Stimulated activated CD8-positive, alpha-beta memory T cell treated with anti-CD3 and anti-CD28 coated beads, Interleukin-4, amount 100 ng/mL, for 4 hours (primary cell): ENCODE measurements at regions not wholly inside any gene's neighbourhood (a gene's known extent, or its start where the extent isn't known, plus 50 kb on each side); places are given as distances from the start of the nearest gene placed in this dataset.

Experiments
- DNase-seq, 2 donors: peaks; one replicate each; pipeline ENCODE4 v3.0.0-alpha.2; 2020; ENCODE audit warnings: low read depth in 2 of 2, low spot score in 1 of 2

- no peak for DNase-seq
These were observed 389.6 kb upstream of the IGFBP7 start for GRCh38 chr4:57499786-57500185.

GRCh38 chr4:57498251-57498650 lies 388.1 kb upstream of the IGFBP7 start:
- DNase-seq = no peak

GRCh38 chr4:57496697-57497471 lies 386.7 kb upstream of the IGFBP7 start:
- no peak for DNase-seq

GRCh38 chr4:57494821-57495220 lies 384.6 kb upstream of the IGFBP7 start:
- DNase-seq = no peak

- DNase-seq = no peak
These were observed 382.2 kb upstream of the IGFBP7 start for GRCh38 chr4:57492251-57492878.

- DNase-seq = no peak
These were observed 381.2 kb upstream of the IGFBP7 start for GRCh38 chr4:57491388-57491787.

GRCh38 chr4:57490520-57491255 lies 380.5 kb upstream of the IGFBP7 start:
- no peak for DNase-seq

- no peak for DNase-seq
These were observed 378.4 kb upstream of the IGFBP7 start for GRCh38 chr4:57488366-57489162.

- DNase-seq = no peak
These were observed 365.2 kb upstream of the IGFBP7 start for GRCh38 chr4:57475424-57475823.

- DNase-seq = no peak
These were observed 355.3 kb upstream of the IGFBP7 start for GRCh38 chr4:57465321-57466056.

GRCh38 chr4:57462843-57463242 lies 352.7 kb upstream of the IGFBP7 start:
- DNase-seq = no peak

- DNase-seq = no peak
These were observed 350.8 kb upstream of the IGFBP7 start for GRCh38 chr4:57460967-57461366.

- no peak for DNase-seq
These were observed 338.7 kb upstream of the IGFBP7 start for GRCh38 chr4:57448901-57449300.

GRCh38 chr4:57448452-57448851 lies 338.3 kb upstream of the IGFBP7 start:
- no peak for DNase-seq

- no peak for DNase-seq
These were observed 336.1 kb upstream of the IGFBP7 start for GRCh38 chr4:57446266-57446665.

GRCh38 chr4:57445686-57446085 lies 335.5 kb upstream of the IGFBP7 start:
- no peak for DNase-seq

GRCh38 chr4:57444671-57445070 lies 334.5 kb upstream of the IGFBP7 start:
- no peak for DNase-seq

GRCh38 chr4:57443787-57444186 lies 333.6 kb upstream of the IGFBP7 start:
- DNase-seq = no peak

- no peak for DNase-seq
These were observed 333.1 kb upstream of the IGFBP7 start for GRCh38 chr4:57443308-57443707.

- DNase-seq = no peak
These were observed 332.7 kb upstream of the IGFBP7 start for GRCh38 chr4:57442831-57443291.

GRCh38 chr4:57442241-57442640 lies 332.1 kb upstream of the IGFBP7 start:
- DNase-seq = no peak
